ENCODE measurements at regions not wholly inside any gene's neighbourhood (a gene's known extent, or its start where the extent isn't known, plus 50 kb on each side); places are given as distances from the start of the nearest gene placed in this dataset.

GRCh38 chr16:87240211-87241136 lies 76.7 kb downstream of the C16orf95 start:
- POLR2A ChIA-PET, result no interaction called here
- RAD21 ChIA-PET (ENCODE audit: unreplicated experiment), result no interaction called here
- FAIRE-seq (no peak), DNase-seq (ENCODE audit: low read depth, low spot score) (no peak), ATAC-seq (no peak)
- in situ Hi-C loops (cut with MboI), result no loop called here
- H3K9ac ChIP-seq (ENCODE audit: control insufficient read depth, insufficient read depth, low read length), result no peak overlapping the region
- WGBS (ENCODE audit: insufficient coverage, insufficient replicate concordance, low lambda C conversion rate, missing lambda C conversion rate), result 42% methylated on average over 14 of the region's 14 CpGs
- H3K4me2 ChIP-seq (ENCODE audit: control insufficient read depth, insufficient read depth), result no peak overlapping the region
- no peaks in the 10 kb centered on the region for H4K20me1 ChIP-seq (ENCODE audit: control insufficient read depth, insufficient read depth)
- peaks cover 7% of the 10 kb centered on the region for H3K4me1 ChIP-seq (ENCODE audit: control insufficient read depth, insufficient read depth, low read length)
- no peak overlapping the region for H3K4me3 ChIP-seq
- BruUV-seq (replicated peaks), result no TSS peak
- H3K27me3 ChIP-seq (replicated peaks in 1 of 2; ENCODE audit: control insufficient read depth in 2 of 2, insufficient read depth in 2 of 2, low read length in 1 of 2), result no peaks in the 10 kb centered on the region; a peak in 2 of 4 replicates
- H3K79me2 ChIP-seq (ENCODE audit: control insufficient read depth, insufficient read depth, low read length), result no peaks in the 10 kb centered on the region
- CTCF ChIA-PET, result interaction anchor here (0.8 kb wide), 1 partner anchor 716 kb away, joined by 3 read pairs; no protein-coding TSS in a partner anchor
- no peak overlapping the region for H3K27ac ChIP-seq (ENCODE audit: control insufficient read depth, insufficient read depth)
- TF ChIP-seq TARDBP (IDR thresholded peaks at IDR 0.05; ENCODE audit: borderline replicate concordance) (no peak), ZNF24 (IDR thresholded peaks at IDR 0.05) (no peak)
- no peaks in the 10 kb centered on the region for H3K9me3 ChIP-seq (replicated peaks; ENCODE audit: control insufficient read depth, insufficient read depth, low read length)
- intact Hi-C loops (cut with micrococcal nuclease; ENCODE audit: unreplicated experiment), result no loop called here
- H2AFZ ChIP-seq (ENCODE audit: control insufficient read depth, low read depth, low read length), result no peak overlapping the region
- SMC1A ChIA-PET (ENCODE audit: uncharacterized antibody, unreplicated experiment), result interaction anchor here (1.2 kb wide), 1 partner anchor 25 kb away, joined by 4 read pairs; no protein-coding TSS in a partner anchor
- no peaks in the 10 kb centered on the region for H3K36me3 ChIP-seq (ENCODE audit: control insufficient read depth in 2 of 2, insufficient read depth in 2 of 2, low read length in 1 of 2)

GRCh38 chr16:87241137-87241771 lies 75.9 kb downstream of the C16orf95 start:
- no peaks in the 10 kb centered on the region for H3K36me3 ChIP-seq (ENCODE audit: control insufficient read depth in 2 of 2, insufficient read depth in 2 of 2, low read length in 1 of 2)
- ATAC-seq (no peak), DNase-seq (ENCODE audit: low read depth, low spot score) (no peak), FAIRE-seq (no peak)
- in situ Hi-C loops (cut with MboI), result no loop called here
- no peak overlapping the region for H3K9ac ChIP-seq (ENCODE audit: control insufficient read depth, insufficient read depth, low read length)
- no TSS peak for BruUV-seq (replicated peaks)
- H3K4me3 ChIP-seq, result no peak overlapping the region
- H3K4me1 ChIP-seq (ENCODE audit: control insufficient read depth, insufficient read depth, low read length), result peaks cover 2% of the 10 kb centered on the region
- H3K9me3 ChIP-seq (replicated peaks; ENCODE audit: control insufficient read depth, insufficient read depth, low read length), result no peaks in the 10 kb centered on the region
- intact Hi-C loops (cut with micrococcal nuclease; ENCODE audit: unreplicated experiment), result no loop called here
- no peaks in the 10 kb centered on the region; a peak in 2 of 4 replicates for H3K27me3 ChIP-seq (replicated peaks in 1 of 2; ENCODE audit: control insufficient read depth in 2 of 2, insufficient read depth in 2 of 2, low read length in 1 of 2)
- H3K27ac ChIP-seq (ENCODE audit: control insufficient read depth, insufficient read depth), result no peak overlapping the region
- WGBS (ENCODE audit: insufficient coverage, insufficient replicate concordance, low lambda C conversion rate, missing lambda C conversion rate), result 46% methylated on average over 15 of the region's 15 CpGs
- ChIA-PET SMC1A (ENCODE audit: uncharacterized antibody, unreplicated experiment) (no interaction called here), RAD21 (ENCODE audit: unreplicated experiment) (no interaction called here), POLR2A (no interaction called here), CTCF (interaction anchor here (0.8 kb wide), 1 partner anchor 715 kb away, joined by 3 read pairs; no protein-coding TSS in a partner anchor)
- no peaks in the 10 kb centered on the region for H4K20me1 ChIP-seq (ENCODE audit: control insufficient read depth, insufficient read depth)
- H2AFZ ChIP-seq (ENCODE audit: control insufficient read depth, low read depth, low read length), result no peak overlapping the region
- H3K4me2 ChIP-seq (ENCODE audit: control insufficient read depth, insufficient read depth), result no peak overlapping the region
- H3K79me2 ChIP-seq (ENCODE audit: control insufficient read depth, insufficient read depth, low read length), result no peaks in the 10 kb centered on the region
- TF ChIP-seq BCL3 (IDR thresholded peaks at IDR 0.05; ENCODE audit: borderline replicate concordance, insufficient read depth, low read depth, low read length, poor library complexity, severe bottlenecking), result no peak
